ENCODE measurements at regions not wholly inside any gene's neighbourhood (a gene's known extent, or its start where the extent isn't known, plus 50 kb on each side); places are given as distances from the start of the nearest gene placed in this dataset.
"Not testable (repeated sequence)": the region's sequence is repeated elsewhere in the genome, so short reads cannot be mapped to it uniquely, and the experiment has no call there.

DNA sequence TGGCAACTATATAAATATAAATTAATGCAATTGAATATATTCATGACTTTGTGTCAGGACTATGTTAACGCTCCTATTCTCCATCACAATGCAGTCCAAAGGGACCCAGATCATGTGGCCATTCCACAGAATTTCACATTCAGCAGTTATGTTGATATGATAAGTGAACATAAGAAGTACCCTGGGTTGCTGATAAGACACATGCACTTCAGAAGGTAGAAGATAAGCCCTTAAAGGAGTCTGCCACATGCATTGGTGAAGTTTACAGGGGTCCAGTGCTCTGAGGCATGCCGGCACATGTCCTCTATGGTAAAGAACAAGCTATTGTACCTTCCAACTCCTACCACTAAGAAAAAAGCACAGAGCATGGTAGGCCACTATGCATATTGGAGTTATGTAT, 76.4 kb downstream of the PHAX start:
- DNase-seq (ENCODE audit: low read depth in 2 of 3, low spot score in 1 of 3) = no peak

DNA sequence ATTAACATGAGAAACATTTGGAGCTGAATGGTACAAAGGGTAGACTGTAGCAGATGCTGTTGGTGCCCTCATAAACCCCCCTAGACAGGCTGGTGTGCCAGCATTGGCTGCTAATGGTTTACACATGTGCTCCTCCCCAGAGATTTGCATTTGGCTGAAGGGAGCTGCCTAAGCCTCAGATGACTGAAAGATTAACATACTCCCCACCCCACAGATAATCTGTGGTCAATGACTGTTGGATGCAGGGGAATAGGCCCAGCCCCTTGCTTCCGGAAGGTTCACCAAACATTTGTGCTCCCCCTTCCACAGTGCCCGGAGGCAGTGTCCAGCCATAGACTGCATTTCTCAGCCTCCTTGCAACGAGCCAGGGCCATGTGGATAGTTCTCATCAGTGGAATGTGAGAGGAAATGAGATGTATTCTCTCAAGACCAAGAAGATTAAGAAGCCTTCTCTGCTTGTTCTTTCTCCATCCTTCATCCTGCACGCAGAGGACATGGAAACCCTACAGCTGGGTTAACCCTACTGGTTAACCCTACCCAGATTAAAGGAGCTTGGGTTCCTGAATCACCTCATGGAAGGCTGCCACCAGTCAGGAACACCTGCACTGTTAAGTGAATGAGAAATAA, 79.6 kb downstream of the PHAX start:
- DNase-seq (ENCODE audit: low read depth in 2 of 3, low spot score in 1 of 3) = no peak

DNA sequence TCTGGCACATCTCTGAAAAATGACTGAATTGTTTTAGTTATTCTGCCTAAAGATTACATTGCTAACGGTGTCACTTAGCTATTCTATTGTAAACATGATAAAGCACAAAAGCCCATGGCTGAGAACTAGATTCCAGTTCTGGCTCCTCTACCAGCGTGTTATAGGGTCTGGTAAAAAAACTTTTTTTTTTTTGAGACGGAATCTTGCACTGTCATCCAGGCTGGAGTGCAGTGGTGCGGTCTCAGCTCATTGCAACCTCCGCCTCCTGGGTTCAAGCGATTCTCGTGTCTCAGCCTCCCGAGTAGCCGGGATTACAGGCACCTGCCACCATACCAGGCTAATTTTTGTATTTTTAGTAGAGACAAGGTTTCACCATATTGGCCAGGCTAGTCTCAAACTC, 80.6 kb downstream of the PHAX start:
- not testable (repeated sequence) for DNase-seq (ENCODE audit: low read depth in 2 of 3, low spot score in 1 of 3)

DNA sequence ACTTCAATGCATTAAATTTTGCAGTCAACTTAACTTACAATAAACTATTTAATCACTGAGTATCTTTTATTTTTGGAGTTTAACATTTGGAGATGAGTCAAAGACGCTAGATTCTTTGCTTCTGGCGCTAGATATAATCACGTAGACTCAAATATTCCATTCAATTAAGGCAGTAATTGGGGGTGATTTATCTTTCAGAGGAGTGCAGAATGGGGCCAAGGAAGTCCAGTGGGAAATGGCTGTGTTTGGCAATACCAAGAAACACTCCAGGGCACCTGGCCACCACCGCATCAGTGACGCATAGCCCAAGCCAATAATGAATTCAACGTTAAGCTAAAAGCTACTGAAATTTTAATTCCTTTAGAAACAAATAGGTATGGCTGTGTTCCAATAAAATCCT, 81.2 kb downstream of the PHAX start:
- DNase-seq (ENCODE audit: low read depth in 2 of 3, low spot score in 1 of 3) = no peak

DNA sequence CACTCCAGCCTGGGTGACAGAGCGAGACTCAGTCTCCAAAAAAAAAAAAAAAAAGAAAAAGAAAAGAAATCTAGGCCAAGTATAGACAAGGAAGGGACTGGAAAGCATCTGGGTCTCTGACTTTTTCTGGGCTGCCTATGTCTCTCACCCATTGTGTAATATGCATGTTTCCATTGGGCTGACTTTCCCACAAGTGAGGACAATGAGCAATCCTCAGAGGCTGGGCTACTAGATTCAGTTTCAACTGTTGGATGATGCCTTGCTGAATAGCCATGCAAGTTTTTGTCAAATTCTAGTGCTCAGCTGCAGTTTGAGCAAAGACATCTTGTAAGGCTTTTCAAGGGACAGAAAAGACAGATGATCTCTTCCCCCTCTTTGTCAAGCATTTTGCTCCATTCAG, 82.1 kb downstream of the PHAX start:
- DNase-seq (ENCODE audit: low read depth in 2 of 3, low spot score in 1 of 3) = no peak

DNA sequence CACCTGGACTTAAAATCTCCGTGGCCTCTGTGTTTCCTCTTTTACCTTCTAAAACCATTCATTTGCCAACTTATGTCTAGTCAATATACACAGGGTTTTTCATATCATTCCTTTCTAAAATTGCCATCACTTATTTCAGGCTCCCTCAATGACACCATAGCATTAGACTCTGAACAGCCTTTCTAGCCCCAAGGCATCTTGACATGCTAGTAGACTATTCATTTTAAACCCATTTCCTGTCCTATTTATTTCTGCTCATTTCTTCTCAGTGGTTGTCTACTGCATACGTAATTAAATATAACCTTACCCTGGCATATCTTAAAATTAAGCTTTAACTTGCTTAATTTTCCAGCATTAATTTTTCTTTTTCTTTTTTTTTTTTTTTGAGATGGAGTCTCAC, 83.2 kb downstream of the PHAX start:
- DNase-seq (ENCODE audit: low read depth in 2 of 3, low spot score in 1 of 3) = no peak

DNA sequence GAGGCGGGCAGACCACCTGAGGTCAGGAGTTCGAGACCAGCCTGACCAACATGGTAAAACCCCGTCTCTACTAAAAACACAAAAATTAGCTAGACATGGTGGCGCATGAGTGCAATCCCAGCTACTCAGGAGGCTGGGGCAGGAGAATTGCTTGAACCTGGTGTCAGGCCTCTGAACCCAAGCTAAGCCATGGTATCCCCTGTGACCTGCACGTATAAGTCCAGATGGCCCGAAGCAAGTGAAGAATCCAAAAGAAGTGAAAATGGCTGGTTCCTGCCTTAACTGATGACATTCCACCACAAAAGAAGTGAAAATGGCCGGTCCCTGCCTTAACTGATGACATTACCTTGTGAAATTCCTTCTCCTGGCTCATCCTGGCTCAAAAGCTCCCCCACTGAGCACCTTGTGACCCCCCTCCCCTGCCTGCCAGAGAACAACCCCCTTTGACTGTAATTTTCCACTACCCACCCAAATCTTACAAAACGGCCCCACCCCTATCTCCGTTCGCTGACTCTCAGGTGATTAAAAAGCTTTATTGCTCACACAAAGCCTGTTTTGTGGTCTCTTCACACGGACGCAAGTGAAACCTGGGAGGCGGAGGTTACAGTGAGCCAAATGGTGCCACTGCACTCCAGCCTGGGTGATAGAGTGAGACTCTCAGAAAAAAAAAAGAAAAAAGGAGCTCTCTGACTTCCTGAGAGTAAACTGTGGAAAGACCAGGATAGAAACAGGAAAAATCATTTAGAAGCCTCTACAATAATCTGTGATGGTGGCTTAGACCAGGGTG, 84.1 kb downstream of the PHAX start:
- peak; percentile 47 to 63 (median 51) for DNase-seq (ENCODE audit: low read depth in 2 of 3, low spot score in 1 of 3)

DNA sequence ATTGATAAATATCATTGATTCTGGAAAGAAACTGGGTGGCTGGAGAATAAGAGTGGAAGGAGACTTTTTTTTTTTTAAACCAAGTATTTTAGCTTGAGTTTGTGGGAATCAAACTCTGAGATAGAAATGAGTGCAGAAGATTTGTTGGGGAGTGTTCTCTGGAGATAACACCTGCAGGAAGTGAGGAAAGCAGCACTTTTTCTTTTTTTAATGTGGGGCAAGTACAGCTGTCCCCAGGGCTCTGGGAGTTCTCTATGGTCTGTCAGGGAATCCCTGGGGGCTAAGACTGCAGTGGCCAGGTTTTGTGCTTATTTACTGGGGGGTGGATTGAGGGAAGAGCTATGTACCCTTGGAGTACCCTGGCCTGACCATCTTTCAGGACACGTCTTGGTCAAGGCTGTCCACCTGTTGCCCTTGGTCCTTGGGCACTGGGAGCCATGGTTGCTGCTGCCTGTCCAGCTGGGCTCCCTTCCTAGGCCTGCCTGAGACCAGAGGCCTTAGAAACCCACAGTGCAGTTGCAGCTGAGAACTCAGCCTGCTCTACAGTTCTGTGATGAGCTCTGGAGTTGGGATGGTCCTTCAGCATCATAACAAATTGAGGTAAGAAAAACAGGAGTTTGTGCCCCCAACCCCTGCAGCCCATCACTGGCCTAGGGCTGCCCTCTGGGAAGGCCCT, 85.8 kb downstream of the PHAX start:
- DNase-seq (ENCODE audit: low read depth in 2 of 3, low spot score in 1 of 3) = no peak

DNA sequence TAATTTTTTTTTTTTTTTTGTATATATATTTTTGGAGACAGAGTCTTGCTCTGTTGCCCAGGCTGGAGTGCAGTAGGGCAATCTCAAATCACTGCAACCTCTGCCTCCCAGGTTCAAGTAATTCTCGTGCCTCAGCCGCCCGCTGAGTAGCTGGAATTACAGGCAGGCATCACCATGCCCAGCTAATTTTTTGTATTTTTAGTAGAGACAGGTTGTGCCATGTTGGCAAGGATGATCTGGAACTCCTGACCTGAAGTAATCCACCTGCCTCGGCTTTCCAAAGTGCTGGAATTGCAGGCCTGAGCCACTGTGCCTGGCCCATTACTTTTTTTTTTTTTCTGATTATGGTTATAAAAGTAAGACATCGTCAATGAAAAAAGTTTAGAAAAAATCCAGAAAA, 84.0 kb upstream of the LMNB1 start:
- DNase-seq (ENCODE audit: low read depth in 2 of 3, low spot score in 1 of 3) = no peak

DNA sequence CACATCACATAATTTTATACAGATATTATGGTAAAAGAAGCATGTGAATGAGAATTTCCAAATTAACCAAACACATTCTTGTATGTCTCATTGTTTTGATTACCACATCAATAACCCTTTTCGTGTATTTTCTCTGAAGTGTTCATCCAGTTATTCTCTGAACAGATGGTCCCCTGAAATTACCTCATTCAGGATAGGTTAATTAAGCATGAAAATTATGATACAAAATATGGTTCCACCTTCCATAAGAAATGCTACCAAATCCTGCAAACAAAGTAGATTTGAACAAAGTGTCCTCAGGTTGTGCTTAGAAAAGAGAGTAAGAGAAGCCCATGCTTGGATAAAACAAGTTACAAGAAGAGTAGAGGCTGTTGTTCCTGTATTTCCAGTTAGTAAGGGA, 83.1 kb upstream of the LMNB1 start:
- DNase-seq (ENCODE audit: low read depth in 2 of 3, low spot score in 1 of 3) = no peak

DNA sequence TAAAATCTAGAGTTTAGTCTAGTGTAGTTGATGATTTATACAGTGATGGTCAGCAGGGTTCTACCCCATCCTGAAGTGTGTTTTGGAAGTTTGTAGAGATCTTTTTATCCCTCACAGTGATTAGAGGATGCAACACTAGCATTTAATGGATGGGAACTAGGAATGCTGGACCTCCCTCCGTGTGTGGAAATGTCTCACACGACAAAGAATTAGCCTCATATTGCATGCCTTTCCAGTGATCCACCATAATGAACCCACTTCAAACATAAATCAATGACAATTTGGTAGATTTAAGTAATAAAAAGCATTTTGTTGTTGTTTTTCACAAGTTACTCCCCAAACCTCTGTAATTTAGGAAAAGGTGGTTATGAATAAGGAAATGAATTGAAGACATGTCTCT, 82.5 kb upstream of the LMNB1 start:
- no peak for DNase-seq (ENCODE audit: low read depth in 2 of 3, low spot score in 1 of 3)

DNA sequence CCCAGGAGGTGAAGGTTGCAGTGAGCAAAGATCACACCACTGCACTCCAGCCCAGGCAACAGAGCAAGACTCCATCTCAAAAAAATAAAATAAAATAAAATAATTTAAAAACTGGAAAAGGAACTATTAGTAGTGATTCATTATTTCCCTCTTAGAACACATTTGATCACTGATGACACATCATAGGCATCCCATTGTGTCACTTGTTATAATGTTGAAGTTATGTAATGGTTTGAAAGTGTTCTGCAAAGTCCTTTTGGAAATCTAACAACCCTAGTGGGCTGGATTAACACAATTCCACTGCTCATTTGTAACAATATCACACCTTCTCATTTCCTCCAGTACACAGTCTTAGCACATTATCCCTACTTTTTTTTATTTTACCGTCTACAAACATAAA, 81.8 kb upstream of the LMNB1 start:
- no peak for DNase-seq (ENCODE audit: low read depth in 2 of 3, low spot score in 1 of 3)

DNA sequence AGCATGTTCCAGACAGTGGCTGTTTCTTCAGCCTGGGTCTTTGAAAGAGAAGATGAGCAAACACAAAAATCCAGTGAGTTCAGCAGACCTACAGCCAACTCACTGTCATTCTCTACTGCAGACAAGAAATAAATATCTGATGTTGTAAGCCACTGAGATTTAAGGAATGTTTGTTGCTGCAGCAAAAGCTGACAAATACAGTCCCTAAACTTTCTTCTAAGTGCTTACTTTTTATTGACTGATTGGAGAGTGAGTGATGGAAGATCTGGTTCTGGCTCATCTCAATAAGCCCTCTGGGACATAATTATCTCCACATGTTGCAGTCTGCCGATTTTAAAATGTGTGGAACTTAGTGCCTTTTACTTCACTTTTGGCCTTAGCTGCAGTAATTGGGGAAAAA, 69.9 kb upstream of the LMNB1 start:
- no peak for DNase-seq (ENCODE audit: low read depth in 2 of 3, low spot score in 1 of 3)

DNA sequence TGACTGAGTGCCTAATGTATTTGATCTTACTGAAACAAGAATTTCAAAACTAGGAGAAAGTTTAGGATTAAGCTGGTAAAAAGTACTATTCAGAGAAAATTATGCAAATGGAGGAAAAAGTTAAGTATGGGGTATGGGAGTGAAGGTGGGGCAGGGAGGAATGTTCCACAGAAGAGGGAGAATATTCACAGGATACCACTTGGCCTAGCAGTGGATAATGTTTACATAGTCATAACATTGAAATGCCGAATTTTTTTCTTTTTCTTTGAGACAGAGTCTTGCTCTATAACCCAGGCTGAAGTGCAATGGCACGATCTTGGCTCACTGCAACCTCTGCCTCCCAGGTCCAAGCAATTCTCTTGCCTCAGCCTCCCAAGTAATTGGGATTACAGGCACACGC, 61.2 kb upstream of the LMNB1 start:
- no peak for DNase-seq (ENCODE audit: low read depth in 2 of 3, low spot score in 1 of 3)

DNA sequence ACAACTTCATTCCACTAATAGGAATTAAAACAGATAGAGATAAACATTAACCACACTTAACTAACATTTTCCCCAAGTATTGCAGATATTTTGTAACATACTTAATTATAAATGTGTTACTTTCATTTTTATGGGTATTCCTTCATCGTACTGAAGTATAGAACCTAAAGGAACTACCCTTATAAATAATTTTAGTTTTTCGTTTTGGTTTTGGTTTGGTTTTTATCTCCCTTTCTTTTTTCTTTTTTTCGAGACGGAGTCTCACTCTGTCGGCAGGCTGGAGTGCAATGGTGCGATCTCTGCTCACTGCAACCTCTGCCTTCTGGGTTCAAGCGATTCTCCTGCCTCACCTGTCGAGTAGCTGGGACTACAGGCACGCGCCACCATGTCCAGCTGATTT, 60.1 kb upstream of the LMNB1 start:
- no peak for DNase-seq (ENCODE audit: low read depth in 2 of 3, low spot score in 1 of 3)

DNA sequence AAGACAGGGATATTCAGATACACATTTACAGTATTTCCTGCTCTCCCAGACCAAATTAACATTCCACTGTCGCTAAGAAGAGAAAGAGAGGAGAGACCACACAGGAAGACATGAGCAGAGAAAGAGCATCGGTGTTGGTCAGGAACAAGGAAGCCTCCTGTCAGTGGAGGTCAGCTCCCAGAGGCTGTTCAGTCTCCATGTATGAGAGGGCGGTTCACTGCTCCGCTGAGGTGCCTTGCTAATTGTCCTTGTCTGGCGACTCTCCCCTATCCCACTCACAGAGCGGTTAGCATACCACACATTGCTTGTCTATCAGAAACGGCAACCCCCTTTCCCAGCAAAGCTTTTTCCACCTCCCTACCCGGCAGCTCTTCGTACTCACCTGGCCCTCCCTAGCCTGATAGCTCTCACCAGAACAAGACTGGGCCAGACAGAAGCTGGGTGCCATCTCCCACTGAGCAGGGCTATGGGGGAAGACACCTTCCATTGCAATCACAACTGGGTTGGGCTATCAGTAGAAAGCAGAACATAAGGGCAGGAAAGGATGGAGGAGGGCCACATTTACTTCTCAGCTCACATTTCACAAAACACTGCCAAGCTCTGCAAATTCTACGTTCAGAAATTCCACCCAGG, 58.6 kb upstream of the LMNB1 start:
- no peak for DNase-seq (ENCODE audit: low read depth in 2 of 3, low spot score in 1 of 3)

DNA sequence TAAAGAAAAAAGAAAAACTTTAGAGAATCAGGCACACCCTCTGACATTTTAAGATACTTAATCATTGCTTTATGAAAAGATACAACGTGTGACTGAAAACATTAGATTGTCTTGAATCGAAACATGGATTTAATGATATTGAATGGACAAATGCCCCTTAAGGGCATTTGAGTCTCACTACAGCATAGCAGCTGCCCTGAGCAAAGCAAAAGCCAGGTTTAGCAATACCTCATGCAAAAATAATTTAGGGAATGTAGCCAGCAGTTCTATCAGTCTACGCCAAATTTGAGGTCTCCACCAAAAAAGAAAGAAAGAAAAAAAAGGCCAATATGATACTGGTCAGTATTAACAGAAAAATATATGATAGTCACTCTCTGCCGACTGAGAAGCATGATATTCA, 56.6 kb upstream of the LMNB1 start:
- DNase-seq (ENCODE audit: low read depth in 2 of 3, low spot score in 1 of 3) = no peak

DNA sequence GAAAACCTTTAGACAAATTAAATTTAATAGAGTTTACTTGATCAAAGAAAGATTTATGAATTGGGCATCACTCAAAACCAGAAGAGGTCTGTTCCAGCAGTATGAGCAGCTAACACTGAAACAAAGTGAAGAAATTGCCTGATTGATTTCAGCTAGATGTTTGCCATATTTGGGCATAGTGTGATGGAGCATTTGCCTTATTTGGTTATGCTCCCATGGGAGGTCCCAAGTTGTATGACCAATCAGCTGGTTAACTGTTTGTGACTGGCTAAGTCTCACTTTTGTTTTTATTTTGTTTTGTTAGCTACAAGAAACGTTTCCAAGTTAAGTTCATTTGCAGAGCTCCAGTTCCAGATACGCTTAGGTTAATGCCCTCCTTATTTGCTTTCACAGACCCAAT, 53.3 kb upstream of the LMNB1 start:
- no peak for DNase-seq (ENCODE audit: low read depth in 2 of 3, low spot score in 1 of 3)

Data from stimulated activated CD4-positive, alpha-beta T cell treated with anti-CD3 and anti-CD28 coated beads, Interleukin-12 subunit alpha, Interleukin-12 subunit beta, amount 100 ng/mL, for 48 hours (primary cell).